Renal pelvis (tissue), 1 donor: ENCODE measurements at regions not wholly inside any gene's neighbourhood (a gene's known extent, or its start where the extent isn't known, plus 50 kb on each side); places are given as distances from the start of the nearest gene placed in this dataset.

Experiments
- DNase-seq: peaks from one replicate; pipeline ENCODE4 v3.0.0-alpha.2; 2013

DNA sequence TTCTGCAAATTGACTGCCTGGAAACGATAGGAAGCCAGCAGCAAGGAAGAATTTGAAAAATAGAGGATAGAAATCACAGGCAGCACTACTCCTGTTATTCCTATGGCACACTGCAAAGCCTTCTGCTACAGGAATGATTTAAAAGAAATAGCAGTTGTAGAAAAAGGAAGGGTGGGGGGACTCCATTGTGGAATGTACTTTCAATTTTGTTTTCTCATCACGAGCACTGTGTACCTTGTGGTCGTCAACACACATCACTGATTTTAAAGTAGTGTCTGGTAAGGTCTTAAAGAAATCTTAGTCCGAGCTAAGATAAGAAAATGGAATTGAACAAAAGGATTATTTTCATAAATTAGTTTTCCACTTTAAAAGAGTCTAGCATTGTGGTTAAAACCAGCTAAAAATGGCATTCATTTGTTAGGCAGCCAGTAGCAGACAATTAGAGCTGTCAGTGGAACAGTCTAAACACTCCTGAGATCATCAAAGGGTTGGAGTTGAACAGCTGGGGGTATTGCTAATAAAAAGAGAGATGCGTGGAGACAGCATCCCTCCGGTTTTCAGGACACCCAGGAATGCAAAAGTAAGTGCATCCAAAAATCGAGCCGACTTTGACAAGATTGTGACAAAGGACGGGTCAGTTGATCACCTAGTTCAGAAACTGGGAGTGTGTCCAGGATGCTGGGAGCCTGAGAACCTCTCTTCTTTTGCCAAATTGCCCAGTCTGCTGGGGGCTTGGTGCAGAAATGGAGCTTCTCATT lies 97.8 kb upstream of the WWC1 start:
- DNase-seq = no peak

DNA sequence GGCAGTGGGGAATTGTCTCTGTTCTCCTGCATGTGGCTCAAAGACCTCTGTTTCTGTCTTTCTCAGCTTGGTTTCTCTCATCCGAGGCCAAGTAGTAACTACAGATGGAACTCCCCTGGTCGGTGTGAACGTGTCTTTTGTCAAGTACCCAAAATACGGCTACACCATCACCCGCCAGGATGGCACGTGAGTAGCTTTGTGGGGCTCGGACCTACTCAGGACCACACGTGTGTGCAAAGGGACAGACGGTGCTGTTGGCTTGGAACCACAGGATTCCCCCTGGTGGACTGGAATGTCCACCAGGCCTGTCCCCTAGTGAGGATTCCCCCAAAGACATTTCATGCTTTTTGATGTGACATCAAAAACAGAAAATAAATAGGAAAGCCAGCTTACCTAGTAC lies 96.3 kb upstream of the WWC1 start:
- no peak for DNase-seq

DNA sequence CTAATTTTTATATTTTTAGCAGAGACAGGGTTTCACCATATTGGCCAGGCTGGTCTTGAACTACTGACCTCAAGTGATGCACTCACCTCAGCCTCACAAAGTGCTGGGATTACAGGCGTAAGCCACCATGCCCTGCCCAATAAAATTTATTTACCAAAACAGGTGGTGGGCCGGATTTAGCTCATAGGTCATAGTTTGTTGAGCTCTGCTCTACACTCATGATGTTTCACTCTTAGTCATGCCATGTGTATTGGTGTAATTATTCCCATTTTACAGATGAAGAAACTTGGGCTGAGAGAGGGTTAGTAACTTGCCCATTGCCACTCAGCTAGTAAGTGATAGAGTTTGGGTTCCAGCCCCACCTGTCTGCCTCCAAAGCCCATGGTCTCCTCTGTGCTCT lies 93.1 kb upstream of the WWC1 start:
- DNase-seq = no peak

DNA sequence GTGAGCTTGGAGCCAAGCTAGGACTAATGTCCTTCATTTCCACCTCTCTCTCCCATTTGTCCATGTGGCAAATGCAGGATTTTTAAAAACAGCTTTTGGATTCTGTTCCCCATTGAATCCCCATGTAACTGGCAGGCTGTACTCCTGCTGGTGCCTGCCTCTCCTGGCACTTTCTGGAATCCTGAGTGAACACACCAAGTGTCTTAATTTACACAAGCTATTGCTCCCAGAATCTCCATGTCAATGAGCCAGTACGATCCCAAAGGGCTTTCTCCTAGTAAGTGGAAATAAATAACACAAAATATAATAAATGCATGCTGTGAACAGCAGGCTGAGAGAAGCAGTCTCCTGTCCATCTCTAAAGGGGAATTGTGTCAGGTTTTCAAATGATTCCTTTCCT lies 88.4 kb upstream of the WWC1 start:
- DNase-seq = no peak

DNA sequence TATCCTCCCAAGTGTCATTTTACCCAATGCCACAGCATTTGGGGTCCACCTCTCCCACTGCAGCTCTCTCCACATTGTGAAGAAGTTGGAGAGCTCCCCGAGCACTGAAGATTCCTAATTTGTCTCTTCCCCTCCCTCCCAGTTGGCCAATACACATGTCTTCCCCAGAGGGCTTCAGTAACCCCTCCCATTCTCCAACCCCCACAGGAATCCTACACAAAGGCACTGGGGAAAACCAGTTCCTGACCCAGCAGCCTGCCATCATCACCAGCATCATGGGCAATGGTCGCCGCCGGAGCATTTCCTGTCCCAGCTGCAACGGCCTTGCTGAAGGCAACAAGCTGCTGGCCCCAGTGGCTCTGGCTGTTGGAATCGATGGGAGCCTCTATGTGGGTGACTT lies 87.3 kb upstream of the WWC1 start:
- no peak for DNase-seq

DNA sequence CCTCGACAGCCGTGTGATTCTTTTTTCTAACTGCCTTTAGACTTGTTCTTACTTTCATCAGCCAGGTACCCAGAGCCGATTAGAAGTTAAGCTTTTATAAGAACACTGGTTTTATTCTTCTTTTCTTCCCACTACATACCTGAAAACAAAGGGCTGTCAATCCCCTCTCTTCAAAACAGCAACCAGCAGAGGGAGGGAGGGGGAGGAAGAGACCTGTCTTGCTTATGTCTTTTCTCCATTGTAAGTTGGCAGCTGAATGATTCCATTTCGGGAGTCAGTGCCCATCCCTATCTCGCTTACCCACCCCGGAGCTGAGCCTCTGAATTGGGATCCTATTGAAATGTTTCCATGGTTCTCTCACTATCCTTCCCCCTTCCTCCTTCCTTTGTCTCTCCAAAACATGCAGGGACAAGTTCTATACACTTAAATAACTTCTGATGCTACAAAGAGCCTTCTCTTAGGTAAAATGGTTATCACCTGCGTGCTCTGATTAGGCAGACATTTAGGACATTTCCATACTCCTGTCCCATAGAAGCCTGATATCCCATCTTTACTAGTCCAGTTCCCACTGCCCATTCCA lies 83.9 kb upstream of the WWC1 start:
- no peak for DNase-seq

DNA sequence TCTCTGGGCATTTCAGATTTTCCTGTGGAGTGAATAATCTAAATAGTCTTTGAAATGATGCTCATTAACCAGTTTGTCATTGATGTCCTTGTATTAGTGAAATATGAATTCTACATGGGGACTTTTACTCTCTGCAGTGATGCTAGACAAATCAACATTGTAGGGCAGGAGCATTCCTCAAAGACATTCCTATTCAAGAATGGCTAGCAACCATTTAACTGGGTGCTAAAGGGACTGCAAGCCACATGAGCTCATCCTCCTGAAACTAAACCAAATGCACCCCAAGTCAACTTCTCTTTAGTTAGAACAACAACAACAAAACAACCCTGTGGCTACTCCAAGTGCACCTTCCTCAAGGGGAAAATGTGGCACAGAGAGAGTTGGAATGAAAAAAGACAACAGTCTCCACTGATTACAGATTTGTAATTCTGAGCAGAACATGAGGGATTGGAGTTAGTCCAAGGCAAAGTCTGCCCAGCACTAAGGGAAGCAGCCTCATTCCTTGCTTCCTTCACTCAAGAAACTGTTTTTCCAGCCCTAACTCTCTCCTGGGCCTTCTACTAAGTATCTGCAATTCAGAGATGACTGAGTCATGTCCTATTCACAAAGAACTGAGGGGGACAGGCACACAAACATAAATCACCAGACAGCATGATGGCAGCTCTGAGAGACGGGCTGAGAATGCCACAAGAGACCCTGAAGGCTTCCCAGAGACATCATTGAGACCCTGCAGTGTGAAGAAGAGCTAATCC lies 82.0 kb upstream of the WWC1 start:
- DNase-seq = no peak

DNA sequence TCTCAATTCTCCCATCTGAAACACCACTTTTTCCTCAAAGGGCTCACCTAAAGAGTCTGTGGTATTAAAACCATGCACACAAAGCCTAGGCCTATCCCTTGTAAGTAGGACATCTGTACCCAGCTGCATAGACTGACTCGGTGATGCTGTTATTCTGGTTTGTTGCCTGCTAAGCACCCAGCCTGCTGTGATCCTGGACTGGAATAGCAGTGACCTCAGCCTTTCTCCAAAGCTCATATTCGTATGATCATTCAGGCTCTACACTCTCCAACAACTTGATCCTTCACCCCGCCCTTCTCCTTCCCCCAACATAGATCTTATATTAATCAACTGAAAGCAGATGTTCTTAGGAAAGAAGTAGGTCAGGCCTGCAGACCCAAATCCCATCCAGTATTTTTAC lies 81.4 kb upstream of the WWC1 start:
- DNase-seq = no peak

DNA sequence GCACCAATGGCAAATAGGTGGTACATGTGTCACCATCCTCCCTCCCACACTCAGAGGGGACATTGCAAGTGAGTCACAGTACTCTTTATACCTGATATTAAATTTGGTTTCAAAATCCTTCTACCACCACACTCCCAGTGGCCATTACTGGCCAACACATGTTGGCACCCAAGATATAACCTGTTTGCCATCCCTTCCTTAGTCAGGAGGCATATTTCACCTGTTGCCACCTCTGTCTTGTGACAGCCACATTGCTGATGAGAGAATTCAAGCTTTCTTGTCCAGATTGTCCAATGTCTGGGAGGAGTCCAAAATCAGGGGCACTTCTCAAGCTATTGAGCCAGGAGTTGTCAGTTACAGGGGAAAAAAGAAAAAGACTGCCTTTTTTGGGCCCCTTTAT lies 80.2 kb upstream of the WWC1 start:
- no peak for DNase-seq

DNA sequence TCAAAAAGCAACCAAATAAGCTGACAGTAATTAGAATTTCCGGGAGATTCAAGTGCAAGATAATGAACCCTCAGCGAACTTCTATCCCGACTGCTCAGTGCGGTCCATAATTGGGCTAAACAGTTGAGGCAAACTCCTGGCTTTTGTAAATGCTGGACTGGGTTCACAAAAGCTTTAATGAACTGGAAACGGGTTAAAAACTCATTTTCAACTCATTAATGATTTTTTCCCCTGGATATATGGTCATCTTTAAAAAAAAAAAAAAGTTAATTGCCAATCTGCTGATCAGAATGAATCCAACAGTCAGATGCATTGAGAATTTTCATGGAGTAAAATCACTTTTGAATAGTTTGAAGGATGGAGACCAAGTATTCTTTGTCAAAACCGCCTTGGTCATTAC lies 79.5 kb upstream of the WWC1 start:
- no peak for DNase-seq

DNA sequence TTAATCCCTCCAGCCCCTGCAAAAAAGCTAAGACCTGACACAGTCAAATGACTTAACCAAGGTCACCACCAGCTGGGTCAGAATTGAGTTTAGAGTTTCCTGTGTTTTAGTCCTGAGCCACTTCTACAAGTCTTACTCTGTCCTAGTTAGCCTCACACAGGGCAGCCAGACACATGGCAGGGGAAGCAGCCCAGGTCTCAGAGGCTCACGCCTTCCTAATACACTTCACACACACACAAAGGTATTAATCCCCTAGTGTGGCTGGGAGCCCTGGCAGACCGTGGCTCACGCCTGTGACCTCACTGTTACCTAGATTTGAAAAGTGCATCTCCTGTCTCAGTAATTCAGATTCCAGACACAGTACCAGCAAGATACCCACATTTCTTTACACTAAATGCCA lies 77.4 kb upstream of the WWC1 start:
- DNase-seq = no peak

DNA sequence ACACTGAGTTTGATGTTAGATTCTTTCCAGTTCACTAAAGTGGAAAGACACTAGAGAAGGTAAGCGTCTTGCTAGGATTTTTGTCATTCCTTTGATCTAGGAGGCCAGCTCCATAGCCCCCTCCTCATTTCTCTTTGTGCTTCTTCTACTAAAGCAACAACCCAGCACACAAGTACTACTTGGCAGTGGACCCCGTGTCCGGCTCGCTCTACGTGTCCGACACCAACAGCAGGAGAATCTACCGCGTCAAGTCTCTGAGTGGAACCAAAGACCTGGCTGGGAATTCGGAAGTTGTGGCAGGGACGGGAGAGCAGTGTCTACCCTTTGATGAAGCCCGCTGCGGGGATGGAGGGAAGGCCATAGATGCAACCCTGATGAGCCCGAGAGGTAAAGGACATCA lies 76.6 kb upstream of the WWC1 start:
- DNase-seq = no peak

DNA sequence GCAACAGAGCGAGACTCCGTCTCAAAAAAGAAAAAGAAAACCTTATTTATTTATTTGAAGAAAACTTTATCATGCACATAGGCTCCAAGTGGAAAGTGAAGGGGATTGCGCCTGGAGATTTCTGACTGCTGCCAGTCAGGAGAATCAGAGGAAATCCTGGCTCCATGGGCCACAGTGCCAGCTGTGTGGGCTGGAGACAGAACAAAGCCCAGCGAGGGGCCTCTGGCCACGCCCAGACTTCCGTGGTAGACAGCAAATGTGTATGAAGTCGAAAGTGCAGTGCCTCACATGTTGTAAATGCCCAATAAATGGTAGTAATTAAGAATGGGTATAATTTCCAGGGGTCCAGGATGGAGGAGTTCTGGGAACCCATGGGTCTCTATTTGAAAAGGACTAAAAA lies 75.8 kb upstream of the WWC1 start:
- DNase-seq = no peak

DNA sequence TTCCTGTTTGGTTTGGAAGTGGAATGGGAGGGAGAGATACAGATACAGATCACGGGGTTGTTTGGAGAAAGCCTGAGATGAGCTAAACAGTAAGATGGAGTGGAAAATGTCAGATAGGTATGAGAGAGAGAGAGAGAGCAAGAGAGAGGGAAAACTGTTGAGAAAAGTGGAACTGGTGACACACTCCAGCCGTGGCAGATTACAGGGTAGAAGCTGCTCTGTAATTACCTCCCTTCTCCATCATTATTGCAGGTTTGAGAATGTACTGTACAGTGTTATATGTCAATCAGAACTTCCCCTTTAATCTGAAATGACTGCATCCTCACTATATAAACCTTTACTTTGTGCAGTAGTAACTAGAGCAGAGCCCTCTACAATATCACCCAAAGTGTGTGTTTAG lies 74.5 kb upstream of the WWC1 start:
- DNase-seq = no peak

DNA sequence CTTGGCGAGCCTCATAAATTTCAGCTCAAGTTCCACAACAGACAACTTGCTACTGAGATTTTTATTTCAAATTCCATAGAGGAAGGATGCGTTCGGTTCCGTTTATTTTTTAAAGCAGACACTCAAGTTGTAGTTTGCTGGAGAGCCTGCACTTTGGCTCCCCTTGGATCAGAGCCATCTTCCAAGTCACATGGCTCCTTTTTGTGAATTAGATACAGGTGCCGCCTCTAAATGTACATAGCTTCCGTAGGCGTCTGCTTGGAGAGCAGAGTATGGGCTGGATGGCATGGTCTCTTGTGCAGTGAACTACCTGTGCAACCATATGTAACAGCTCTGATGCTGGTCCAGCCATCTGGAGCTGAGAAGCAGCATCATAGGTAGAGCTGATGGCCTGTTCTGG lies 73.9 kb upstream of the WWC1 start:
- no peak for DNase-seq

DNA sequence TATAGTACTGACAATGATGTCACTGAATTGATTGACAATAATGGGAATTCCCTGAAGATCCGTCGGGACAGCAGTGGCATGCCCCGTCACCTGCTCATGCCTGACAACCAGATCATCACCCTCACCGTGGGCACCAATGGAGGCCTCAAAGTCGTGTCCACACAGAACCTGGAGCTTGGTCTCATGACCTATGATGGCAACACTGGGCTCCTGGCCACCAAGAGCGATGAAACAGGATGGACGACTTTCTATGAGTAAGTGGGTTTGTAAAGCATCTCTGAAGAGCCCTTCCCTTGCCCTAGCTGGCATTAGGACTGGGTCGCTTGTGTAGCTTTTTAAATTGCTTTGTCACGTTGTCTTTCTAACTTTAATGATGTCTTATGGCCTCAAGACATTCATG lies 72.7 kb upstream of the WWC1 start:
- DNase-seq = no peak

DNA sequence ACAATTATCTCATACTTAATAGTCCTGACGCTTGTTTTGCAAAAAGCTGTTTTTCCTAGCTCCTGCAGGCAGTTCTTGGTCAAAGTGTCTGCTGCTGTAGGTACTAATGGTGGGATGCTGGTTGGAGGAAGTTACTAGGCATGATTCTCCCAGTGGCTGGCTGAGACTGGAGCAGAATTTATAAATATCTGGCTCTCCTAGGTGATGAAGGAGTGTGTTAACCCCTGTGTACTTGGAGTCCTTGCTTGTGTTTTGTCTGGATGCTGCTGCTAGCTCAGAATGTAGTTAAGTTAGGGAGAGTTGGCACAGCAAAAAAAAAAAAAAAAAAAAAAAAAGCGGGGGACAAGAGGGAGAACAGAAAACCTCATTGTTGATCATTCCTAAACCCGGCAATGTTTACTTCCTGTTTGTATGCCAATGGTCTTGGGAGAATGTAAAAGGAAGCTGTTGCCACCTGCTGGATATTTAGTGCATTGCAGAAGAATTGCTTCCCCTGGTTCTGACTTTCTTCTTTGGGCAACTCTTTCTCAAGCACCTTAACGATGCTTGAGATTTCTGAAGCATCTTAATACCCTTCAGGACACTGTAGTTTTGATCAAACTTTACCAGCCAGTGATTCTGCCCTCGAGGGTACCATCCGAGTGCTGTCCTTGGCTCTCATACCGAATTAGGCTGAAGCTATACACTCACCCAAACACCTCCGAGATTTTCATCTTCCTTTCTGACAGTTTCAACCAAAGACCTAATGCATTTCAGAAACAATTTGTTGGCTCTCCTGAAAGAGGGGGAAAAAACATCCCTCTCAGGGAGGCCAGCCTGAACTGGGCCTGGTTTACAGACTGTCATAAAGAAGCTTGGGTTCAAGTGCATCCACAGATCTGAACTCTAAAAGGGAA lies 71.7 kb upstream of the WWC1 start:
- peak; percentile 78 for DNase-seq

DNA sequence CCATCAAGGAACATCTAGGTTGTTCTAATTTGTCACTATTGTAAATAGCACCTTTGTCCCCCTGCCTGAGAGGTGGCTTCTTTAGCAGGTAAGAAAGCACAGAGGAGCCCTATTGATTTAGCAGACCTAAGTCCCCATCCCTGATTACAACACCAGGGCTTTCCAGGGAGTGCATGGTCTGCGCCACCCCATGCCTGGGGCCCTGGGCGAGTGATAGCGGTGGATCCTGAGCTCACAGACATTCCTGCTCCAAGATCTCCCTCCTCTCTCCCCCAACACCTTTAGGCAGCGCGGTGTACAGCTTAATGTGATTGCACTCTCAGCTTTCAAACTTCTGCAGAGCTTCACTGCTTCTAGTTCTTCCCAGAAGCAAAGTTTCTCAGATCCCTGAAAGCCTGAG lies 67.4 kb upstream of the WWC1 start:
- DNase-seq = no peak

DNA sequence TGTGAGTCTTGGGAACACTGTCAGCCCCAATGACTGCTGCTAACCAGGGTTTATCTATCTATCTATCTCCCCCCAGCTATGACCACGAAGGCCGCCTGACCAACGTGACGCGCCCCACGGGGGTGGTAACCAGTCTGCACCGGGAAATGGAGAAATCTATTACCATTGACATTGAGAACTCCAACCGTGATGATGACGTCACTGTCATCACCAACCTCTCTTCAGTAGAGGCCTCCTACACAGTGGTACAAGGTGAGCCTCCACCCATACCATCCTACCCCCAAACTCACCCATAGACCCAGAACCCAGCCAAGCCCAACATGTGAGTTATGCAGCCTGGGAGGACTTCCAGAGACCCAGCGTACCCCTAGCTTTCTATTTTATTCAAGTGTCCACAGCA lies 65.4 kb upstream of the WWC1 start:
- DNase-seq = no peak

DNA sequence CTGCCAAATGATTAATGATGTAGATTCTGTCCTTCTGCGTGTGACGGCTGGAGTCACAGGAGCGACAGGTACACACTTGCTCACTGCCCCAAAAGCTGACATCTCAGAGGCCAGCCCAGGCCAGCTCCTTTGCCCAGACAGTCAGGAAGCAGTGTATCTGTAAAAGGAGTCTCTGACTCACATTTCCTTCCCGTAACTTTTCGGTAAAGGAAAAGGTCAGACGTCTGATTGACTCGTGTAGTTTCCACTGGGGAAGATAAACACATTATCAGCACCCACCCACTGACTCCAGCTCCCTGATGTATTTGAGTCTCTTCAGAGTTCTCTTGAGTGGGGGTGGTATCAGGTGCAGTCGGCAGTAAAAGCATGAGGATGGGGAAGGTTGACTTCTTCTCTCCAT lies 64.4 kb upstream of the WWC1 start:
- DNase-seq = no peak

DNA sequence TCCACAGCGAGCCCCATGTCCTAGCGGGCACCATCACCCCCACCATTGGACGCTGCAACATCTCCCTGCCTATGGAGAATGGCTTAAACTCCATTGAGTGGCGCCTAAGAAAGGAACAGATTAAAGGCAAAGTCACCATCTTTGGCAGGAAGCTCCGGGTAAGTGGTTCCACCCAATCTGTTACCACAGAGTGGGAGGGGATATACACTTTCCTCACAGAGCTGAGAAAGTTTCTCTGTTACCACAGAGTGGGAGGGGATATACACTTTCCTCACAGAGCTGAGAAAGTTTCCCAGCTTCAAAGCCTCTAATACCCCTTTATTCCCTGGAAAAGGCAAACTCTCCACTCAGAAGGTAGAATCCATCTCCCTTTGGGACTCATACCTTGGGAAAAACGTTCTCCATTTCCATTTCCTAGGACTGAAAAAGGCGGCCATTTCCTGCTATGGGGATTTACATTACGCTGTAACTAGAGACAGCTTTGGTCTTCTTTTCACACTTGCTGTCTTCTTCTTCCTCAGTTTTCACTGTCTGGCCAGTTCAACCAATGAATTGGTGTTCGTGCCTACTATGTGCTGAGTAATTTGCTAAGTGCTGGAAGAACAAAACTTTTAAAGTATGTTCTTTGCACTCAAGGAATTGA lies 63.4 kb upstream of the WWC1 start:
- no peak for DNase-seq

DNA sequence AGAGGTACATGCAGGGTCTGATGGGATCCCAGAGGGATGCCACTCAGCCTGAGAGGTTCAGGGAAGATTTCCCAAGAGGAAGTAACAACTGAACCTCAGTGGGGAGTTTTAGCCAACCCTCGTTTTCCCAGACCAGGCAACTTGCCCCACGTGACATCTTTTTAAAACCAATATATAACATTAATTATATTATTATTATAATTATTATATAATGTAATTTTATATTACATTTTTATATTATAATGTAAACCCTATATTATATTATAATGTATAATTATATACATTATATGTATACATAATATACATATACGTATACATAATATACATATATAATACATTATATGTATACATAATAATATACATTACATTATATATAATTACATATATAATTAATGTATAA lies 62.8 kb upstream of the WWC1 start:
- no peak for DNase-seq
